ENCODE measurements at regions not wholly inside any gene's neighbourhood (a gene's known extent, or its start where the extent isn't known, plus 50 kb on each side); places are given as distances from the start of the nearest gene placed in this dataset.

GRCh38 chr14:83163016-83163415 lies 1629.4 kb upstream of the SEL1L start:
- Histone ChIP-seq H3K4me2 (no peak overlapping the region), H3K36me3 (ENCODE audit: insufficient read depth) (no peaks in the 10 kb centered on the region), H2AFZ (peak overlapping the region; percentile 58; the same call in 1 of the 2 replicates), H3F3A (replicated peaks; ENCODE audit: low read depth) (no peaks in the 10 kb centered on the region), H3K9me2 (ENCODE audit: insufficient read depth) (no peaks in the 10 kb centered on the region; the same call in 1 of the 2 replicates), H3K27me3 (ENCODE audit: insufficient read depth) (no peaks in the 10 kb centered on the region), H3K79me2 (replicated peaks; ENCODE audit: insufficient read depth) (no peaks in the 10 kb centered on the region), H3K4me3 (no peak overlapping the region), H3K27ac (ENCODE audit: low read depth) (no peak overlapping the region), H3K4me1 (ENCODE audit: insufficient read depth) (no peaks in the 10 kb centered on the region), H4K20me1 (replicated peaks; ENCODE audit: insufficient read depth) (no peaks in the 10 kb centered on the region)
- no peak overlapping the region for H3K4me3 Mint-ChIP-seq
- no peaks in the 10 kb centered on the region for H3K36me3 Mint-ChIP-seq (ENCODE audit: low read depth)
- DNase-seq (ENCODE audit: low spot score) (no peak), ATAC-seq (no peak)
- no peak overlapping the region for H3K27ac Mint-ChIP-seq
- TF ChIP-seq EZH2phosphoT487 (IDR thresholded peaks at IDR 0.05; ENCODE audit: unreplicated experiment) (no peak), POLR2AphosphoS5 (IDR thresholded peaks at IDR 0.05; ENCODE audit: low read depth) (no peak), REST (IDR thresholded peaks at IDR 0.05; ENCODE audit: unreplicated experiment) (no peak), ZNF331 (CRISPR knock-in tag; IDR thresholded peaks at IDR 0.05; ENCODE audit: low read depth) (no peak), CTCF (conservative IDR thresholded peaks at IDR 0.05; ENCODE audit: low read depth in 2 of 2) (no peak), STAT1 (IDR thresholded peaks at IDR 0.05; ENCODE audit: unreplicated experiment) (no peak), NANOG (IDR thresholded peaks at IDR 0.05; ENCODE audit: borderline replicate concordance) (no peak)
- H3K4me1 Mint-ChIP-seq: peaks cover 7% of the 10 kb centered on the region; the same call in 2 of the 3 replicates
- no peaks in the 10 kb centered on the region for H3K9me3 Mint-ChIP-seq
- H3K27me3 Mint-ChIP-seq (ENCODE audit: insufficient read depth, low read depth, poor library complexity): no peaks in the 10 kb centered on the region

- Histone ChIP-seq H4K20me1 (replicated peaks; ENCODE audit: insufficient read depth) (no peaks in the 10 kb centered on the region), H3K27ac (ENCODE audit: low read depth) (no peak overlapping the region), H3K79me2 (replicated peaks; ENCODE audit: insufficient read depth) (no peaks in the 10 kb centered on the region), H3K4me2 (no peak overlapping the region), H3K36me3 (ENCODE audit: insufficient read depth) (no peaks in the 10 kb centered on the region), H3K4me1 (ENCODE audit: insufficient read depth) (no peaks in the 10 kb centered on the region), H2AFZ (no peak overlapping the region), H3K4me3 (no peak overlapping the region), H3F3A (replicated peaks; ENCODE audit: low read depth) (no peaks in the 10 kb centered on the region), H3K27me3 (ENCODE audit: insufficient read depth) (no peaks in the 10 kb centered on the region), H3K9me2 (ENCODE audit: insufficient read depth) (no peaks in the 10 kb centered on the region; the same call in 1 of the 2 replicates)
- no peaks in the 10 kb centered on the region for H3K27me3 Mint-ChIP-seq (ENCODE audit: insufficient read depth, low read depth, poor library complexity)
- no peaks in the 10 kb centered on the region for H3K9me3 Mint-ChIP-seq
- H3K36me3 Mint-ChIP-seq (ENCODE audit: low read depth): no peaks in the 10 kb centered on the region
- H3K4me3 Mint-ChIP-seq: no peak overlapping the region
- DNase-seq (ENCODE audit: low spot score) (no peak), ATAC-seq (no peak)
- H3K27ac Mint-ChIP-seq: no peak overlapping the region
- peaks cover 7% of the 10 kb centered on the region; the same call in 2 of the 3 replicates for H3K4me1 Mint-ChIP-seq
- TF ChIP-seq STAT1 (IDR thresholded peaks at IDR 0.05; ENCODE audit: unreplicated experiment) (no peak), ZNF462 (CRISPR knock-in tag; IDR thresholded peaks at IDR 0.05) (no peak), ETS1 (IDR thresholded peaks at IDR 0.05) (no peak), JUNB (IDR thresholded peaks at IDR 0.05; ENCODE audit: unreplicated experiment) (no peak), ZNF331 (CRISPR knock-in tag; IDR thresholded peaks at IDR 0.05; ENCODE audit: low read depth) (no peak), POLR2AphosphoS5 (IDR thresholded peaks at IDR 0.05; ENCODE audit: low read depth) (no peak)
Measured at GRCh38 chr14:83164016-83164415, 1630.4 kb upstream of the SEL1L start.

Measured in GM23338 (cell line).